Activated naive CD4-positive, alpha-beta T cell treated with anti-CD3 and anti-CD28 coated beads, Interleukin-2, amount 50 U/mL, for 72 hours (primary cell): ENCODE measurements at regions not wholly inside any gene's neighbourhood (a gene's known extent, or its start where the extent isn't known, plus 50 kb on each side); places are given as distances from the start of the nearest gene placed in this dataset.
"Not testable (repeated sequence)": the region's sequence is repeated elsewhere in the genome, so short reads cannot be mapped to it uniquely, and the experiment has no call there.

Experiments used
- ATAC-seq, 2 donors: fragments of 150-1000 bp; cut with Tn5 transposase; 2 replicates each; pipeline ENCODE4 v1.10.0; 2021; ENCODE audit warnings: mild to moderate bottlenecking in 2 of 2, moderate library complexity in 2 of 2
- DNase-seq, 2 donors: peaks; one replicate each; pipeline ENCODE4 v3.0.0; 2021 to 2022; ENCODE audit warnings: low spot score in 2 of 2
- H3K27ac Mint-ChIP-seq, 2 donors: one replicate each; pipeline ENCODE4 v1.8.0; 2022; ENCODE audit warnings: mild to moderate bottlenecking in 2 of 2, mixed read lengths in 2 of 2
- H3K36me3 Mint-ChIP-seq, 2 donors: one replicate each; pipeline ENCODE4 v1.8.0; 2022; ENCODE audit warnings: mixed read lengths in 2 of 2
- H3K9me3 Mint-ChIP-seq, 2 donors: one replicate each; pipeline ENCODE4 v1.8.0; 2022; ENCODE audit warnings: mixed read lengths in 2 of 2

DNA sequence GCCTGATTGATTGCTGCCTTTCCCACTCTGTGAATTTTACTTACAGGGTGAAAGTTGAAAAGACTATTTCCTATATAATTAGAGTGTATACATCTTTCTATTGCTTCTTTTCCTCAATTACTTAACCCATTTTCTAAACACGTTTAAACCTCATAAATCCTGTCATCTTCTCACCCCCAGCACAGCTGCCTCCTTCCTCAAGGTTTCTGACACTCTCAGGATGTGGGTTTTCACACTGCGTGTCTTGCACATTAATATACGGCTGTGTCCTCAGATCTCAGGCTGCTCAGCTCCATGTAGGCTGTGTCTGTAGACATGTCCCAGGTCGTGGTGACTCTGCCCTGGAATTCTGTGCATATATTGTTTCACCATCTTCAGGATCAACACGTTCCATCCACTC lies 97.6 kb upstream of the GOLGA6L6 start:
- H3K36me3 Mint-ChIP-seq, DNase-seq, H3K9me3 Mint-ChIP-seq, H3K27ac Mint-ChIP-seq, ATAC-seq: not testable (repeated sequence)

GRCh38 chr15:20637499-20637898 lies 95.9 kb upstream of the GOLGA6L6 start:
- DNase-seq, H3K36me3 Mint-ChIP-seq, H3K27ac Mint-ChIP-seq, ATAC-seq, H3K9me3 Mint-ChIP-seq: not testable (repeated sequence)

GRCh38 chr15:20629526-20629925 lies 87.9 kb upstream of the GOLGA6L6 start:
- DNase-seq, H3K27ac Mint-ChIP-seq, H3K36me3 Mint-ChIP-seq, H3K9me3 Mint-ChIP-seq, ATAC-seq: not testable (repeated sequence)

- H3K36me3 Mint-ChIP-seq, H3K9me3 Mint-ChIP-seq, H3K27ac Mint-ChIP-seq, DNase-seq, ATAC-seq: not testable (repeated sequence)
These were observed 86.9 kb upstream of the GOLGA6L6 start for GRCh38 chr15:20628538-20628937.

- H3K9me3 Mint-ChIP-seq, H3K27ac Mint-ChIP-seq, ATAC-seq, DNase-seq, H3K36me3 Mint-ChIP-seq: not testable (repeated sequence)
These were observed 83.9 kb upstream of the GOLGA6L6 start for GRCh38 chr15:20625469-20625868.

- not testable (repeated sequence) for DNase-seq, H3K9me3 Mint-ChIP-seq
These were observed 82.5 kb upstream of the GOLGA6L6 start for GRCh38 chr15:20624085-20624484.

DNA sequence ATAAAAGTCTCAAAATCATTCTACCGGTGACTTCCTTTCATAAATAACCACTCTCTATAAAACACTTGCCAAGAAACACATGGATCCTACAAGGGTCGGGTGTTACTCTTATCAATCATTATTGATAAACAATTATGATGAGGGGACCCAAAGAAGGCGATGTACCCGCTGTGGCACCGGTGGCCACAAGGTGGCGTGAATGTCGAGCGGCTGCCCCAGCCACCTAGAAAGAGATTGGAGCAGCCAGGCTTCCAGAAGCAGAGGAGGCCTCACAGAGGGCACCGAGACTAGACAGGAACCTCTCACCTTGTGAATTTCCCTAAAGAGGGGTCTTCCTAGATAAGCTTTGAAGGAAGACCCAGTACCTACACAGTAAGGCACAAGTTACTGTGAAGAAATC lies 80.5 kb upstream of the GOLGA6L6 start:
- peak in 1 of 2 donors; percentile 41 for ATAC-seq
- not testable (repeated sequence) for H3K27ac Mint-ChIP-seq, H3K9me3 Mint-ChIP-seq, DNase-seq, H3K36me3 Mint-ChIP-seq

More at GRCh38 chr15:20624085-20624484, 82.5 kb upstream of the GOLGA6L6 start:
- not testable (repeated sequence) for H3K36me3 Mint-ChIP-seq, ATAC-seq, H3K27ac Mint-ChIP-seq

DNA sequence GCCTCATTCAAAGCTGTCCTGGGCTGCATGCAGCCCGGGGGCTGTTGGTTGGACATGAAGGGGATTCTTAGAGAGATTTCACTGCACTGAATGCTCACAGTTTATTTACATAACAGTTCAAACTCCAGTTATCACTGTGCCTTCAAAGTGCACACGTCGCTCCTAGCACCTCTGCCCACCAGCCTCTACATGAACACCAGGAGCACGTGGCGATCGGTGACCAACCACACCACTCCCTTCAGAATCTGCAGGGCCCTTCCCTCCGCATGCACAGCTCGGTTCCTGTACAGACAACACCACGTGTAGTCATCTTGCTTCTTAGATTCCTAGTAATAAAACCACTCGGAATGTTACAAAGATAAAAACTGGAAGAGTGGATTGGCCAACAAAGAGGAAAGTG lies 72.9 kb upstream of the GOLGA6L6 start:
- not testable (repeated sequence) for H3K36me3 Mint-ChIP-seq, H3K27ac Mint-ChIP-seq, H3K9me3 Mint-ChIP-seq, DNase-seq, ATAC-seq

DNA sequence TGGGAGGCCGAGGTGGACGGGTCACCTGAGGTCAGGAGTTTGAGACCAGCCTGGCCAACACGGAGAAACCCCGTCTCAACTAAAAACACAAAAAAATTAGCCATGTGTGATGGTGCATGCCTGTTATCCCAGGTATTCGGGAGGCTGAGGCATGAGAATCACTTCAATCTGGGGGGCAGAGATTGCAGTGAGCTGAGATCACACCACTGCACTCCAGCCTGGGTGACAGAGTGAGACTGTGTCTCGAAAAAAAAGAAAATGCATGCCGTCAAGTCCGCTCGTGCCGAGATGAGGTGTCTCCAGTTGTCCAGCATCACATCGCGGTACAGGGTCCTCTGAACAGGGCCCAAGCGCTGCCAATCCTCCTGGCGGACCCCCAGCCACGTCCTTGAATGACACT lies 71.2 kb upstream of the GOLGA6L6 start:
- H3K27ac Mint-ChIP-seq, H3K9me3 Mint-ChIP-seq, H3K36me3 Mint-ChIP-seq, DNase-seq, ATAC-seq: not testable (repeated sequence)

- ATAC-seq, H3K36me3 Mint-ChIP-seq, H3K27ac Mint-ChIP-seq, H3K9me3 Mint-ChIP-seq, DNase-seq: not testable (repeated sequence)
These were observed 70.8 kb upstream of the GOLGA6L6 start for GRCh38 chr15:20612356-20612755.

DNA sequence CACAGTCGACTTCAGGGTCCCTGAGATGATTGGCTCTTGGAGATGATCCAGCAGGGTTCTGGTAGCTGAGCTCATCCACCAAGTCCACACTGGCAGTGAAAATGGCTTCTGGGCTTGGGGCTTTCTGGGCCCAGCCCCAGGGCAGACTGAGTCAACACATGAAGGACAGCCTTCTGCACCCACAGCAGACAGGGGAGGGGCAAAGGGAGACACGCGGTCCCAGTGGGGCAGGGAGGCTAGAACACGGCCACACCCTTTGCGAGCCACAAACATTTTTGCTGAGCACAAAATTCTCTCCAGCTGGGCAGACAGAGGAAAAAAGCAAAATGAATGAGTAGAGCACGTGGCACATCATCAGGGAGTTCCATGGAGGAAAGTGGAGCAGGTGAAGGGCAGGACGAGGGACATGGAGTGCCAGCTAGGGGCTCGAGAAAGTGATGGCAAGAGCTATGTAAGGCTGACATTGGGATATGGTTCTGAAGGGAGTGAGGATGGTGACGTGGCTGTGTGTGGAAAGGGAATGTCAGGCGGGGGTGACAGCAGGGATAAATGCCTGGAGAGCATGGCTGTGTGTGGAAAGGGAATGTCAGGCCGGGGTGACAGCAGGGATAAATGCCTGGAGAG lies 70.2 kb upstream of the GOLGA6L6 start:
- not testable (repeated sequence) for DNase-seq, ATAC-seq, H3K36me3 Mint-ChIP-seq, H3K27ac Mint-ChIP-seq, H3K9me3 Mint-ChIP-seq

- H3K27ac Mint-ChIP-seq, H3K36me3 Mint-ChIP-seq, H3K9me3 Mint-ChIP-seq, DNase-seq, ATAC-seq: not testable (repeated sequence)
These were observed 66.6 kb upstream of the GOLGA6L6 start for GRCh38 chr15:20608179-20608578.

- H3K27ac Mint-ChIP-seq, H3K9me3 Mint-ChIP-seq, H3K36me3 Mint-ChIP-seq, DNase-seq, ATAC-seq: not testable (repeated sequence)
These were observed 55.6 kb upstream of the GOLGA6L6 start for GRCh38 chr15:20597245-20597644.

DNA sequence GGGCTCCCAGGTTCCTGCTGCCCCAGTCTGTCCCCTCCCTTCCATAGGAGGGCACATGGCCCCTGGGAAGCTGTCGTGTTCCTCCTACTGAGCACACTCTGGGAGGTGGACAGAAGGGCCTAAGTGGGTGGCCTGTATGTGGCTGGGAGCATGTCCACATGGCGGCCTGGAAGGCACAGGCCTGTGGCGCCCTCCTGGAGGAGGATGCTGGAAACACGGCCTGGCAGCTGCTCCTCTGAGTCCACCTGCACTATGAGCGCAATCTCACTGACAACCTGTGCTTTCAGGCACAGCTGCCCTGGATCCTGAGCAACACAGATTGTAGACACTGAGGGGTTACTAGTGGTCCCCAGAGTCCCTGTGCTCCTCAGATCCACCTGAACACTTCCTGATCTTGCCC lies 52.6 kb upstream of the GOLGA6L6 start:
- not testable (repeated sequence) for H3K9me3 Mint-ChIP-seq, ATAC-seq, DNase-seq, H3K27ac Mint-ChIP-seq, H3K36me3 Mint-ChIP-seq

DNA sequence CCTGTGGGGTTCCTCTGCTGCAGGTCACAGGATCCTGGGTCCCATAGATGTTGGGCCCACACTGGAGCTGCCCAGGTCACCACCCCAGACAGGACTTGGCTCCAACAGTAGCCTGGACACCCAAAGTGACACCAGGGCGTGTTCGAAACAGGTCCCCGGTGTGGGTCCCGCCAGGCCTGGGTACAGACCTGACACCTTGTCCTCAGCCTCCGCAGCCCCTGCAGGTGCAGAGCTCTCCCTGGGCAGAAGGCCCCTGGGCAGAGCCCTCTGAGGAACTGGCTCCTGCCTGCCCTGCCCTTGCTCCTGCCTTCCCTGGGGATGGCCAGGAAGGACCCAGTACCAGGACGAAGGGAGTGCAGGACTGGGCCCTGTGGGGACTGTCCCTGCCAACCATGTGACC lies 50.3 kb upstream of the GOLGA6L6 start:
- not testable (repeated sequence) for DNase-seq, H3K36me3 Mint-ChIP-seq, ATAC-seq, H3K27ac Mint-ChIP-seq, H3K9me3 Mint-ChIP-seq
